ENCODE measurements at regions not wholly inside any gene's neighbourhood (a gene's known extent, or its start where the extent isn't known, plus 50 kb on each side); places are given as distances from the start of the nearest gene placed in this dataset.

- H3K27ac ChIP-seq = no peak overlapping the region
- TF ChIP-seq CTCF (conservative IDR thresholded peaks at IDR 0.05) = no peak
Observed at GRCh38 chr21:35489389-35489980, 440.4 kb upstream of the RUNX1 start.

GRCh38 chr21:35488946-35489345 is 439.8 kb upstream of the RUNX1 start:
- H3K27ac ChIP-seq = no peak overlapping the region
- TF ChIP-seq CTCF (conservative IDR thresholded peaks at IDR 0.05) = no peak

GRCh38 chr21:35485364-35485763 is 436.3 kb upstream of the RUNX1 start:
- no peak for TF ChIP-seq CTCF (conservative IDR thresholded peaks at IDR 0.05)
- no peak overlapping the region for H3K27ac ChIP-seq

- TF ChIP-seq CTCF (conservative IDR thresholded peaks at IDR 0.05) = no peak
- no peak overlapping the region for H3K27ac ChIP-seq
Observed at GRCh38 chr21:35484851-35485250, 435.7 kb upstream of the RUNX1 start.

GRCh38 chr21:35484032-35484431 is 434.9 kb upstream of the RUNX1 start:
- no peak for TF ChIP-seq CTCF (conservative IDR thresholded peaks at IDR 0.05)

GRCh38 chr21:35482933-35483662 is 434.0 kb upstream of the RUNX1 start:
- H3K27ac ChIP-seq = no peak overlapping the region
- TF ChIP-seq CTCF (conservative IDR thresholded peaks at IDR 0.05) = no peak

More at GRCh38 chr21:35484032-35484431, 434.9 kb upstream of the RUNX1 start:
- no peak overlapping the region for H3K27ac ChIP-seq

- no peak for TF ChIP-seq CTCF (conservative IDR thresholded peaks at IDR 0.05)
- H3K27ac ChIP-seq = no peak overlapping the region
Observed at GRCh38 chr21:35482096-35482495, 433.0 kb upstream of the RUNX1 start.

Data from VCaP (cell line).